GM18517 (cell line): ENCODE measurements at regions not wholly inside any gene's neighbourhood (a gene's known extent, or its start where the extent isn't known, plus 50 kb on each side); places are given as distances from the start of the nearest gene placed in this dataset.
A peak's percentile ranks its signal among the peaks of the same experiment; 100 is the strongest.
"Not testable (repeated sequence)": the region's sequence is repeated elsewhere in the genome, so short reads cannot be mapped to it uniquely, and the experiment has no call there.

ENCODE experiments used
- ATAC-seq: cut with Tn5 transposase; IDR thresholded peaks from one replicate; pipeline ENCODE4 v1.9.1; 2021; ENCODE audit warnings: mild to moderate bottlenecking, moderate library complexity; ENCODE audit not compliant: unreplicated experiment

GRCh38 chr6:120384671-120385070 is 949.6 kb downstream of the TBC1D32 start:
- no peak for ATAC-seq

DNA sequence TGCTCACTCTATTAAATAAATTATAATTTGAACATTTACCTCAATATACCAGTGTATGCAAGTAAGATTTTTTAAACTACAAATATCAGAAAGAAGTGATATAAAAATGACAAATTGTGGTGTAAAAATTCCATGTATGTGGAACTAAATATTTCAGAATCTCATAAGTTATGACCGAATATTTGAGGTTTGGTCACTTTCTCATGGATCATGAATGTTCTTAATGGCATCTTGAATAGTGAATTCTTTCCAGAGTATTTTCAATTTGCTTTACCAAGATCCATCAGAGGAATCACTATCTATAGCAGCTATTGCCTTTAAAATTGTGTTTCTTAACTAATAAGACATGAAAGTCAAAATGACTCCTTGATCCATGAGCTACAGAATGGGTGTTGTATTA is 950.6 kb downstream of the TBC1D32 start:
- ATAC-seq, result no peak

- ATAC-seq, result peak; percentile 87
Observed at GRCh38 chr6:120378582-120379220, 955.6 kb downstream of the TBC1D32 start.

DNA sequence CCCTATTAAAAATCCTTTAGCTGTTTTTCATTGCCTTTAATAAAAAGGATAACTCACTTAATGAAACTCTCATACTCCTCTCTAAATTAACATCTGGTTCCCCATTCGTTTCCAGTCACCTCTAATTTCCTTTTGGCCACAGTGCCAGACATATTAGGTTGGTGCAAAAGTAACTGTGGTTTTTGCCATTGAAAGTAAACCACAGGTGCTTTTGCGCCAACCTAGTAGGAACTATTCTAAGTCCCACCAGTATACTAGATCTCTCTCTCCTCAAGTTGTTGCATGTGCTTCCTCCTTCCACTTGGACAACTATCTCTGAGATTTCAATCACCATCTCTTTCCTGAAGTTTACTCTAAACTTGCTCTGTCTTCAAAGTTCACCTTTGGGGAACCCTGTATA is 961.1 kb downstream of the TBC1D32 start:
- no peak for ATAC-seq

- no peak for ATAC-seq
Observed at GRCh38 chr6:120363429-120363828, 970.9 kb downstream of the TBC1D32 start.

GRCh38 chr6:120358535-120358934 is 975.7 kb downstream of the TBC1D32 start:
- ATAC-seq, result not testable (repeated sequence)

DNA sequence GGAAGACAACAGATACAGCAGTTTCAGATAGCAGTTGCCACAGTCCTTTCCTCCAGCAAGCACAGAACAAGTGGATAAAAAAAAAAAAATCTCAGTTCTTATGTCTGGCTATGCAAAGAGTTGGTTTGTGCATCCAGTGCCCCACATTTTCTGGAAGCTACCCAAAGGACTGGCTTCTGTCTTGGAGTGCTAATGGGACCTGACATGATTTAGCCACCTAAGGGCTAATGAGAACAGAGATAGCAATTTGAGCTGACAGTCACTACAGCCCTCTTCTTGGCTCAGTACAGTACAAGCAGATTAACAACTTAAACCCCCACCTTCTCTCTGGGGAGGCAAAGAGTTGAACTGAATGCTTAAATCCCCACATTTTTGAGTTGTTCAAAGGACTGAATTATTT is 976.8 kb downstream of the TBC1D32 start:
- ATAC-seq, result no peak

DNA sequence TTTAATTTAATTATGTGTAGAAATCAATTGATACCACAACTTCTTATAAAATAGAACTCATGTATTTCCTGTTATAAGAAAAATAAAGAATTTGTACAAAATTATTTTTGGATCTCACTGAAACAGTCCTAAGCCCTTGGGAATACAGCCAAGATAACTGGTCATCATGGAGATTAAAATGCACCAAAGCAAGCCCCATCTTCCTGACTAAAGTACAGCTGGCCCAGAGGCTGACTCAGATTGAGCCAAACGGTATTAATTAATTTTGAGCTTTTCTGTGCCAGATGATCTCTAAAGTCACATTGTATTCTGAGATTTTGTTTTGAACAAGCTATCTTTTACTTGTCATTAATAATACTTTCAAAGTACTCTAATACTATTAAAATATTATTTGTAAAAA is 978.5 kb downstream of the TBC1D32 start:
- no peak for ATAC-seq

DNA sequence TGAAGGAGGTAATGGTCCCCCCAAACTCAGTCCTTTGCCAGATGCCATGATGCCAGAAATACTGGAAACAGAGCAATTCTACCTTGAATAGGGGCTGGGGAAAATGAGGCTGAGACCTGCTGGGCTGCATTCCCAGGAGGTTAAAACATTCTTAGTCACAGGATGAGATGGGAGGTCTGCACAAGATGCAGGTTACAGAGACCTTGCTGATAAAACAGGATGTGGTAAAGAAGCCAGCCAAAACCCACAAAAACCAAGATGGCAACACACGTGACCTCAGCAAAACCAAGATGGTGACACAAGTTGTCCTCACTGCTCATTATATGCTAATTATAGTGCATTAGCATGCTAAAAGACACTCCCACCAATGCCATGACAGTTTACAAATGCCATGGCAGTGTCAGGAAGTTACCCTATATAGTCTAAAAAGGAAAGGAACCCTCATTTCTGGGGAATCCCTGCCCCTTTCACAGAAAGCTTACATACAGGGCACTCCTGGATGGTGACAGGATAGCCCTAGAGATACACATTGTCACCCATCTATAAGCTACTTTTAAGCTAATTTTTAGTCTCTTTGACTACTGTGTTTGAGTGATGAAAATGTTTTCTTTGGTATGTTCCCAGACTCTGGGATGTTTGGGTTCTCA is 979.7 kb downstream of the TBC1D32 start:
- no peak for ATAC-seq

DNA sequence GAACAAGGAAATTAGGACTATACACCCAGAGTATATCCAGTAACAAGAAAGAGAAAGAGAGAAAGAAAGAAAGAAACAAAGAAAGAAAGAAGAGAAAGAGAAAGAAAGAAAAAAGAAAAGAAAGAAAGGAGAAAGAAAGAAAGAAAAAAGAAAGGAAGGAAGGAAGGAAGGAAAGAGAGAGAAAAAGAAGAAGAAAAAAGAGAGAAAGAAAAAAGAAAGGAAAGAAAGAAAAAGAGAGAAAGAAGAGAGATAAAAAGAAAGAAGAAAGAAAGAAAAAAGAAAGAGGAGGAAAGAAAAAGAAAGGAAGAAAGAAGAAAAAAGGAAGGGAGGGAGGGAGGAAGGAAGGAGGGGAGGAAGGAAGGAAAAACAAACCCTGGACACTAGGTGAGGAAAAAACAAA is 981.8 kb downstream of the TBC1D32 start:
- no peak for ATAC-seq

DNA sequence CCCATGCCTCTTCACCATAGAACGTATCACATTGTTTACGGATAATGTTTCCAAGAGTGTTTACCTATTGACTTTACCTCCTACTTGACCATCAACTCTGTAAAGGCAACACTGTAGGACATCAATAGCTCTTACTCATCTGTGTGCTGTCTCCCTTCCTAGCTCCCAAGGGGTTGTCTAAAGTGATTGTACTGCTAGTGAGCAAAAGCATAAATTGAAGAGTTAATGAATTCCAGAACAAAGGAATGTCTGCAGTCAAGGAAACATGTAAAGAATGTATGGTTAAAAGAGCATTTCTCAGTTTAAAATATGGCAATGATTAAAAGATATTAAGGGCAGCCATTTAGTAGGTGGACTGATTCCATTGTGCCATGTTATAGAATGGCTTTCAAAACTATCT is 985.4 kb downstream of the TBC1D32 start:
- no peak for ATAC-seq

DNA sequence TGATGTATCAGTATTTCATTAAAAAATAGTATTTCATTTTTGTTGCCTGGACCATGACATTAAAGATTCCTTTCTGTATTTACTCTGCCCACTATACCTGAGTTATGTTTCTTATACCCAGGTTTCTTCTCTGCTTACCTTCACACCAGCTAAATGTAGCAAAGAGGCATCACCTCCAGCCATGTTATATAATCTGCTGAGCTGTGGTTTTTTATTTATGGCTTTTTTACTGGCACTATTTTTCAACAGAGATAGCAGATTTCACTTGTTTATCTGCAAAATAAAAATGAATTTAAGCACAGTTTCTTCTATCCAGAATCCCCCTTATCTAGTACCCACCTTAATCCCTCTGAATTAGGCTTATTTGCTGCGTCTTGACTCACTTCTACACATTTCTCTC is 979.0 kb upstream of the MAN1A1 start:
- ATAC-seq, result no peak

DNA sequence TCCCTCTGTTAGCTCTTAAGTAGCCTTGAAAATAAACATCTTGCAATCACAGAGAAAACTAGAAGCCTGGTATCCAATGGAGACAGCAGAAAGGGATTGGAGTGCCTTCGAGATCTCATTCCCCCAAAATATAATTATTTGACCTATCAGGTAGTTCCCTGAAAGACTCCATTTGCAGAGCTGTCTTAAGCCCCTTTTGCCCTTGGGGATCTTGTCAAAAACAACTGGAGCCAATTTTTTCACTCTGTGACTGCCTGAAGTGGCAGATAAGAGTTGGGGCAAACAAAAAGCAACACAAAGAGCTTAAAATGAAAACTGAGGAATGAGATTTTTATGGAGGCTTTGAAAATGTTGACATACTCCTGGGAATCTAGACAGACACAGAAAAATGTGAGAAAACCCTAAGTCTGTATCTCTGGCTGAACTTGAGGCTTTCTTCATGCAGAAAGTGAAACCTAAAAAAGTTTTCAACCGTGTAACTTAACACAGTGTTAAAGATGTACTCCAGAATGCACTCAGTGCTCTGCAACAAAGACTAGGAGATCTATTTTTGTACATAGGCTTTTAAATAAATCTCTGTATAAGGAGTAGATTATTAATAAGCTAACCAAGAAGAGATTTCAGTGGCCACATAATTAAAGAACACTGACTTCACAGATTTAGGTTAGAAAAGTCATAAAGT is 971.1 kb upstream of the MAN1A1 start:
- no peak for ATAC-seq

DNA sequence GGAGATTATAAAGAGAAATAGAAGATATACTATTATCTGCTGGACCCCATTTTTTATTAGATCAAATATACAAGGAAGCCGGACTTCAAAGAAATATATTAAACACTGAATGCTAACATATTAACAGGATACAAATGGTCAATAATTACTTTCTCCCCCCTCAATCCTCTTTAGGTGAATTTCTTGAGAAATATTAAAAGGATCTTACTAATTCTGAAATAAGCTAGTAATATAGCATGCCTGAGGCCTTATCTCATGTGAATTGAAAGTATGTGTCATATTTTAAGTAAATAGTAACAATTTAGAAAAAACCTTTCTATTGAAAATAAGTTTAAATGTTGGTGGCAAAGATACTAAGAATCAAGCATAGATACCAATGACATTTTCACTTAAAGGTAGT is 954.7 kb upstream of the MAN1A1 start:
- no peak for ATAC-seq

DNA sequence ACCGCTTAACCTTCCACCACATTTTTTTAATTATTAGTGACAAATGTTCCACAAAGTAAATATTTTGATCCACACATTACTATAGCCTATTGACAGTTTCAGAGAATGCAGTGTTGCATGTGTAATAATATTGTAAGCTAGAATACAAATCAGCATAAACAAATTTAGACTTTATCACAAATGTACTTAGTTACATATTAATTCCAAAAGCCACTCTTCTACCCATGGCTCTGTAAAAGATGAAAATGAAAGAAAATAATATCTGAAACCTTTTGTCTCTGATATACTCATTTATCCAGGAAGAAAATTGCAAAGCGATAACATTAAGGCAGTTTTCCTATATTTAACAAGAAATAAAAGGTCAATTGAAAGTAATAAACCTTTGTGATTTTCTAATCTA is 954.0 kb upstream of the MAN1A1 start:
- ATAC-seq, result no peak

DNA sequence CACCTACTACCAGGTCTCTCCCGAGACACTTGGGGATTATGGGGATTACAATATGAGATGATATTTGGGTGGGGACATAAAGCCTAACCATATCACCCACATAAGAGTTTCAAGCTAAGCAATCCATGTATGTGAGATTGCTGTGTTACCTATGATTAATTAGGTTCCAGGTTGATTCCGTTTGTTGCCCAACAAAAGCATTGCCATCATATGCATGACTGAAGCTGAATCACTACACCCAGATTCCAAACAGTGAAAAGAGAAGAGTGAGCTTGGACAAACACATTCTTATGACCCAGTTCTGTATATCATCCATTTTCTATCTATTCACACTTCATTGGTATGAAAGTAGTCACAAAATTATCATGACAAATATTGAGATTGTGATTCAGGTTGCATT is 952.5 kb upstream of the MAN1A1 start:
- ATAC-seq, result no peak

DNA sequence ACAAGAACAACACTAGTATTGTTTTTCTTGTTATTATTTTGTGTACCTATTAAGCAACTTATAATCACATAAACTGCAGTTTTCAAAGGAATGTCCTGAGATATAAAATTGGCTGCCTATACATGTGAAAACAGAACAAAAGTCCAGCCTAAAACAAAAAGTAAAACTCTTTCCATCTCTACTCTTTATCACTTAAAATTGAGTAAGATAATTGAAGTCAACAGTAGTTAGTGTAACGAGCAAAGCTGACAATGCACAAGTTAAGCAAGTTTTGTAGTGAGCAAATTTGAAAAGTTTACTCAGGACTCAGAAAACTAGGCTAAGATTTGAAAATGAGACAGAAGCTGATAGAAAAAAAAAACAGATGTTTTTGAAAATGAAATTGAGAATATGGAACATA is 941.4 kb upstream of the MAN1A1 start:
- ATAC-seq, result no peak

DNA sequence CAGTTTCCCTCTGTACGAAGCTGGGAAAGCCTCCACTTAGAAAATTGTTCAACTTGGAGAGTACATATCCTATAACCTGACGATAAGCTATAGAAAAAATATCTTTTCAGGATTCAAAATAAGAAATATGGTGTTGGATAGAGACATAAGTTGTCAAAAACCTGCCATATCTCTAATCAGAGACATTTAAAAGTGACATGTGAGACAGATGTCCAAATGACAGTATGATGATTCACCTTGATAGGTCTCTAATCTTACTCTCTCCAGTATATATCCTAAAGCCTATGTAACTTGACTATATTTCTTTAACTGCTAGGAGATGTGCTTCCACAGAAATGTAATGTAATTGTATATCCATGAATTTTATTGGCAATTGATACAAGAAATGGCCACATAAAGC is 932.4 kb upstream of the MAN1A1 start:
- ATAC-seq, result no peak

GRCh38 chr6:120279466-120280167 is 930.1 kb upstream of the MAN1A1 start:
- no peak for ATAC-seq

- no peak for ATAC-seq
Observed at GRCh38 chr6:120278689-120279396, 929.3 kb upstream of the MAN1A1 start.

DNA sequence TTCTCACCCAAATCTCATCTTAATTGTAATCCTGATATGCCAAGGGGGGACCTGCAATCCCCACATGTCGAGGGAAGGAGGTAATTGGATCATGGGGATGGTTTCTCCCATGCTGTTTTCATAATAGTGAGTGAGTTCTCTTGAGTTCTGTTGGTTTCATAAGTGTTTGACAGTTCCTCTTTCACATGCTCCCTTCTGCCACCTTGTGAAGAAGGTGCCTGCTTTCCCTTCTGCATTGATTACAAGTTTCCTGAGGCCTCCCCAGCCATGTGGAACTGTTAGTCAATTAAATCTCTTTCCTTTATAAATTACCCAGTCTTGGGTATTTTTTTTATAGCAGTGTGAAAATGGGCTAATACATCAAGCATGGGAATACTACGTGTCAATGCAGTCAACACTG is 925.0 kb upstream of the MAN1A1 start:
- peak; percentile 83 for ATAC-seq
